ENCODE measurements at regions not wholly inside any gene's neighbourhood (a gene's known extent, or its start where the extent isn't known, plus 50 kb on each side); places are given as distances from the start of the nearest gene placed in this dataset.

GRCh38 chr5:118224546-118224945 lies 763.8 kb downstream of the DTWD2 start:
- no peak overlapping the region for H2BK20ac ChIP-seq (ENCODE audit: low read depth, low read length, poor library complexity, severe bottlenecking)
- TF ChIP-seq, protein P1, sequence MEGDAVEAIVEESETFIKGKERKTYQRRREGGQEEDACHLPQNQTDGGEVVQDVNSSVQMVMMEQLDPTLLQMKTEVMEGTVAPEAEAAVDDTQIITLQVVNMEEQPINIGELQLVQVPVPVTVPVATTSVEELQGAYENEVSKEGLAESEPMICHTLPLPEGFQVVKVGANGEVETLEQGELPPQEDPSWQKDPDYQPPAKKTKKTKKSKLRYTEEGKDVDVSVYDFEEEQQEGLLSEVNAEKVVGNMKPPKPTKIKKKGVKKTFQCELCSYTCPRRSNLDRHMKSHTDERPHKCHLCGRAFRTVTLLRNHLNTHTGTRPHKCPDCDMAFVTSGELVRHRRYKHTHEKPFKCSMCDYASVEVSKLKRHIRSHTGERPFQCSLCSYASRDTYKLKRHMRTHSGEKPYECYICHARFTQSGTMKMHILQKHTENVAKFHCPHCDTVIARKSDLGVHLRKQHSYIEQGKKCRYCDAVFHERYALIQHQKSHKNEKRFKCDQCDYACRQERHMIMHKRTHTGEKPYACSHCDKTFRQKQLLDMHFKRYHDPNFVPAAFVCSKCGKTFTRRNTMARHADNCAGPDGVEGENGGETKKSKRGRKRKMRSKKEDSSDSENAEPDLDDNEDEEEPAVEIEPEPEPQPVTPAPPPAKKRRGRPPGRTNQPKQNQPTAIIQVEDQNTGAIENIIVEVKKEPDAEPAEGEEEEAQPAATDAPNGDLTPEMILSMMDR (conservative IDR thresholded peaks at IDR 0.05) = no peak
- H2BK12ac ChIP-seq (ENCODE audit: insufficient read length, low read depth, low read length) = no peak overlapping the region
- H3K27me3 ChIP-seq (ENCODE audit: insufficient read depth, low read length) = no peaks in the 10 kb centered on the region
- no peak overlapping the region for H4K5ac ChIP-seq (ENCODE audit: insufficient read length, low read depth, low read length)
- no peak overlapping the region for H3K14ac ChIP-seq (ENCODE audit: insufficient read depth, low read length)
- no peak overlapping the region for H3K56ac ChIP-seq (ENCODE audit: insufficient read length, low read depth, low read length)
- no peak overlapping the region for H3K27ac Mint-ChIP-seq
- no peak overlapping the region for H3K27ac ChIP-seq (ENCODE audit: insufficient read length, low read depth, low read length)
- no peak for DNase-seq
- no peaks in the 10 kb centered on the region for H3K23me2 ChIP-seq (ENCODE audit: insufficient read length, low read depth, low read length, poor library complexity, severe bottlenecking)
- no peaks in the 10 kb centered on the region for H4K20me1 ChIP-seq (ENCODE audit: control insufficient read depth, insufficient read depth, insufficient read length)
- H3K36me3 Mint-ChIP-seq (ENCODE audit: insufficient read depth in 1 of 3, low read depth in 3 of 3) = no peaks in the 10 kb centered on the region
- WGBS (ENCODE audit: extremely low coverage, insufficient read length, low lambda C conversion rate) = no CpG with 5 or more reads among the region's 3 CpGs
- H3K9me3 ChIP-seq (ENCODE audit: control insufficient read depth, low read depth, low read length) = no peaks in the 10 kb centered on the region
- H3K4me1 ChIP-seq (ENCODE audit: insufficient read depth, low read length) = no peaks in the 10 kb centered on the region
- H2BK15ac ChIP-seq (ENCODE audit: low read depth, low read length) = no peak overlapping the region
- H3T11ph ChIP-seq (ENCODE audit: low read length) = no peak overlapping the region
- H3K9me3 Mint-ChIP-seq = no peaks in the 10 kb centered on the region; a peak in 1 of 5 replicates
- H3K23ac ChIP-seq (ENCODE audit: insufficient read length, low read depth, low read length) = no peak overlapping the region
- H3K9ac ChIP-seq (ENCODE audit: extremely low read depth, insufficient read length, low read length) = no peak overlapping the region
- no peak overlapping the region for H3K4me3 Mint-ChIP-seq
- H2AFZ ChIP-seq (ENCODE audit: low read length) = no peak overlapping the region
- no peak overlapping the region for H2BK5ac ChIP-seq (ENCODE audit: insufficient read length, low read length)
- H3K79me1 ChIP-seq (ENCODE audit: insufficient read depth, low read depth, low read length, poor library complexity, severe bottlenecking) = no peaks in the 10 kb centered on the region
- H3K18ac ChIP-seq (ENCODE audit: insufficient read length, low read depth, low read length) = no peak overlapping the region
- H3K79me2 ChIP-seq (ENCODE audit: insufficient read depth, low read length) = no peaks in the 10 kb centered on the region
- H2AK5ac ChIP-seq (ENCODE audit: insufficient read length, low read length) = no peak overlapping the region
- no peaks in the 10 kb centered on the region for H3K27me3 Mint-ChIP-seq (ENCODE audit: low read depth)
- H3K4ac ChIP-seq (ENCODE audit: low read depth, low read length) = no peak overlapping the region
- peaks cover 0 to 1% of the 10 kb centered on the region in 2 experiments; a peak in 2 of 4 replicates for H3K4me1 Mint-ChIP-seq
- no peak overlapping the region for H4K91ac ChIP-seq (ENCODE audit: insufficient read length, low read depth, low read length)
- H2BK120ac ChIP-seq (ENCODE audit: low read depth, low read length, poor library complexity, severe bottlenecking) = no peak overlapping the region
- H4K8ac ChIP-seq (replicated peaks; ENCODE audit: insufficient read length, low read depth, low read length) = no peak overlapping the region
- H3K4me2 ChIP-seq (ENCODE audit: insufficient read depth, insufficient read length, low read length) = no peak overlapping the region
